ENCODE measurements at regions not wholly inside any gene's neighbourhood (a gene's known extent, or its start where the extent isn't known, plus 50 kb on each side); places are given as distances from the start of the nearest gene placed in this dataset.

DNA sequence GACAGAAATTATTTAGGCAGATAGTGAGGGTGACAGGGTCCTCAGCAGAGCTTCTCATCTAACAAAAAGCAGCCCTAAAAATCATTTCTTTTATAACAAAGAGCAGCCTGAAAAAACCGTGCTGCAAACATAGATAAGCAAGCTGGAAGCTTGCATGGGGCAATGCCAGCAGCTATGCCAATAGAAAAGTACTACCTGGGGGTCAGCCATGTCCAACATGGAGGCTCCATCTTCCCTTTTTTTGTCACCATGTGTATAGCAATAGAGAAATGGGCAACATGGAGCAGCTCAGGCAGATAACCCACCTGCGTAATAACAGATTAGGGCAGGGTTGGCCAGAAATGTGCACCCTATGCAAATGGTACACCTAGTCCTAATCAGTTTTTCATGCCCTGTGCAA, 57.4 kb upstream of the IGLL5 start:
- no peak for DNase-seq (ENCODE audit: low read depth)
- CTCF ChIA-PET = interaction anchor here (0.8 to 1.6 kb wide), 5 partner anchors 9 to 298 kb away, joined by 3 to 6 read pairs (median 3); no protein-coding TSS in a partner anchor
- POLR2A ChIA-PET = no interaction called here
- Histone ChIP-seq H3K27me3 (ENCODE audit: control insufficient read depth, insufficient read depth, low read length) (0 out of 2 replicates have a peak, but pooled peaks cover 2% of the 10 kb centered on the region), H3K4me3 (ENCODE audit: low read depth, low read length) (no peak overlapping the region), H3K36me3 (ENCODE audit: control insufficient read depth, insufficient read depth, low read length) (no peaks in the 10 kb centered on the region)
- TF ChIP-seq, protein P1, sequence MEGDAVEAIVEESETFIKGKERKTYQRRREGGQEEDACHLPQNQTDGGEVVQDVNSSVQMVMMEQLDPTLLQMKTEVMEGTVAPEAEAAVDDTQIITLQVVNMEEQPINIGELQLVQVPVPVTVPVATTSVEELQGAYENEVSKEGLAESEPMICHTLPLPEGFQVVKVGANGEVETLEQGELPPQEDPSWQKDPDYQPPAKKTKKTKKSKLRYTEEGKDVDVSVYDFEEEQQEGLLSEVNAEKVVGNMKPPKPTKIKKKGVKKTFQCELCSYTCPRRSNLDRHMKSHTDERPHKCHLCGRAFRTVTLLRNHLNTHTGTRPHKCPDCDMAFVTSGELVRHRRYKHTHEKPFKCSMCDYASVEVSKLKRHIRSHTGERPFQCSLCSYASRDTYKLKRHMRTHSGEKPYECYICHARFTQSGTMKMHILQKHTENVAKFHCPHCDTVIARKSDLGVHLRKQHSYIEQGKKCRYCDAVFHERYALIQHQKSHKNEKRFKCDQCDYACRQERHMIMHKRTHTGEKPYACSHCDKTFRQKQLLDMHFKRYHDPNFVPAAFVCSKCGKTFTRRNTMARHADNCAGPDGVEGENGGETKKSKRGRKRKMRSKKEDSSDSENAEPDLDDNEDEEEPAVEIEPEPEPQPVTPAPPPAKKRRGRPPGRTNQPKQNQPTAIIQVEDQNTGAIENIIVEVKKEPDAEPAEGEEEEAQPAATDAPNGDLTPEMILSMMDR (IDR thresholded peaks at IDR 0.05; ENCODE audit: insufficient read depth, low read depth, low read length) = no peak

DNA sequence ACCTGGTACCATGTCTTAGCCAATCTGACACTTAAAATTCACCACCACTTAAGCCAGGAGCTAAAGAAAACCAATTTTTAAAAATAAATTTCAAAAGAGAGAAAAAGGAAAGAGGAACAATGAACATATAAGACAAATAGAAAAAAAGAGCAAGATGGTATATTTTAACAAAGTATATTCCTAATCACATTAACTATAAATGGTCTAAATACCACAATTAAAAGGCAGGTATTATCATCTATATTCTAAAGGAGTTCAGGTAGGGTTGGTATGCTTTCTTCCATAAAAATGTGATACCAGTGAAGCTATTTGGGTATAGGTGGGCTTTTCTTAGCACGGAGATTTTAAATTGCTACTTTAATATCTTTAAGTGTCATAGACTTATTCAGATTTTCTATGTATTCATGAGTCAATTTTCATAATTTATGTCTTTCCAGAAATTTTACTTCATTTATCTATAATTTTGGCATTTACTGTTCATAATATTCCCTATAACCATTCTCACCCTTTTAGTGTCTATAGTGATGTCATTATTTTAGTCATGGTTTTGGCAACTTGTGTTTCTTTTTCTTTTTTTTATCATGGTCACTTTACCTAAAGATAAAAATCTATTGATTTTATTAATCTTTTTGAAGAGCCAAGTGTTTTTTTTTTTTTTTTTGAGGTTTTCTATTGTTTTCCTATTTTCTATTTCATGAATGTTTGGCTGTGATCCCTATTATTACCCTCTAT, 56.5 kb upstream of the IGLL5 start:
- Histone ChIP-seq H3K4me3 (ENCODE audit: low read depth, low read length) (no peak overlapping the region), H3K27me3 (ENCODE audit: control insufficient read depth, insufficient read depth, low read length) (0 out of 2 replicates have a peak, but pooled peaks cover 2% of the 10 kb centered on the region), H3K36me3 (ENCODE audit: control insufficient read depth, insufficient read depth, low read length) (no peaks in the 10 kb centered on the region)
- DNase-seq (ENCODE audit: low read depth) = no peak
- TF ChIP-seq, protein P1 (IDR thresholded peaks at IDR 0.05; ENCODE audit: insufficient read depth, low read depth, low read length) = no peak
- ChIA-PET CTCF (interaction anchor here (0.8 to 2.0 kb wide), 5 partner anchors 12 to 297 kb away, joined by 3 to 9 read pairs (median 5); no protein-coding TSS in a partner anchor), POLR2A (no interaction called here)

DNA sequence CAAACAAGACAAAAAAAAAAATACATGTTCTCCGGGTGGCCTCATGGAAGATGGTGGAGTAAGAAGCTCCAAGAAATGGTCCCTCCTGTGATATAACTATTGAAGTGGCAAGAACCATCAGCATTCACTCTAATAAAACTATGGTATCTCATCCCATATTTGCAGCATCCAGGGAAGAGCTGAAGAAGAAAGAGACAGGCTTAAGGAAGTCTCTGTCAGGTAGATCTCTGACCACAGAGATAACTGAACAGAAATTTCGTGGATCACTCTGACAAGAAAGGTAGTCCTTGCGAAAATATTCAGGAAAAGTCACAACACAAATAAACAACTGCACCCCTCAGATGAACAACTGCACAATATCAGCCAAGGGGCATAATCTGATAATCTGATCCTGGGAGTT, 54.6 kb upstream of the IGLL5 start:
- TF ChIP-seq, protein P1 (IDR thresholded peaks at IDR 0.05; ENCODE audit: insufficient read depth, low read depth, low read length) = no peak
- POLR2A ChIA-PET = no interaction called here
- no peaks in the 10 kb centered on the region for H3K36me3 ChIP-seq (ENCODE audit: control insufficient read depth, insufficient read depth, low read length)
- no peak overlapping the region for H3K4me3 ChIP-seq (ENCODE audit: low read depth, low read length)
- CTCF ChIA-PET = interaction anchor here (0.6 kb wide), 1 partner anchor 110 kb away, joined by 3 read pairs; no protein-coding TSS in a partner anchor
- H3K27me3 ChIP-seq (ENCODE audit: control insufficient read depth, insufficient read depth, low read length) = no peaks in the 10 kb centered on the region
- no peak for DNase-seq (ENCODE audit: low read depth)

DNA sequence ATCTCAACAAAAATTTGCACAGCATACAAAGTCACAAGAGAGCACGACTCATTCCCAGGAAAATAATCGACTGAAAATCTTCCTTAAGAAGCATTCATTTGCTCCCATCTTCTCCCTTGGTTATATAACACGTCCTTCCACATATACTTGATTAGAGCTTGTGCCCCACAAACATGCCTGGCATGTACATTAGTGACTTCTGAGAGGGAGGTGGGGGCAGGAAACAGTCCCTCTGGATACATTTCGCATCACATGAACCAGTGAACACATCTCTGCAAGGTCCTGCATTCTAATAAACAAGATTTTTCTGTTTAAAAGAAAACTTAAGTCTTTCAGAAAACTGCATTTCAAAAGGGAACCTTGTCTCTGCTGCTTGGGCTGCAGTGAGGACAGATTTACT, 54.1 kb upstream of the IGLL5 start:
- Histone ChIP-seq H3K27me3 (ENCODE audit: control insufficient read depth, insufficient read depth, low read length) (no peaks in the 10 kb centered on the region), H3K4me3 (ENCODE audit: low read depth, low read length) (no peak overlapping the region), H3K36me3 (ENCODE audit: control insufficient read depth, insufficient read depth, low read length) (no peaks in the 10 kb centered on the region)
- TF ChIP-seq, protein P1 (IDR thresholded peaks at IDR 0.05; ENCODE audit: insufficient read depth, low read depth, low read length) = no peak
- DNase-seq (ENCODE audit: low read depth) = no peak
- POLR2A ChIA-PET = no interaction called here
- CTCF ChIA-PET = interaction anchor here (0.6 kb wide), 1 partner anchor 110 kb away, joined by 3 read pairs; no protein-coding TSS in a partner anchor

DNA sequence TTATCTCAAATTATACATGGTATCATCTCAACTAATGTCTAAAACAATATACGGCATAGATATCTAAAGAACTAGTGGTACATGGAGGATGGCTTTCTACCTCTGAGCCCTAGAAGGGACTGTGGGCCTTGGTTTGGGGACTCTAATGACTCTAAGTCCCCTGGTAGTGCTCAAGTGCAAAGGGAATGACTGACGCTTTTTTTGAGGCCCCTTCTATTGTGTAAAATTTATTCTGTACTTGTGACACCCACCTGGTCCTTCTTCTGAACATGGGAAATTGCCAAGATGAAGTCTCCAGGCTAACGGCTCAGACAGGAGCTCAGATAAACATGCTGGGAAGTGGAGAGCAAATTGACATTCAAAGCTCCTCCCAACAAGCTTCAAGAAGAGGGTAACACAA, 53.4 kb upstream of the IGLL5 start:
- CTCF ChIA-PET = interaction anchor here (0.7 to 1.2 kb wide), 2 partner anchors 15 to 23 kb away, joined by 4 read pairs; no protein-coding TSS in a partner anchor
- TF ChIP-seq, protein P1 (IDR thresholded peaks at IDR 0.05; ENCODE audit: insufficient read depth, low read depth, low read length) = no peak
- H3K4me3 ChIP-seq (ENCODE audit: low read depth, low read length) = no peak overlapping the region
- no peaks in the 10 kb centered on the region for H3K36me3 ChIP-seq (ENCODE audit: control insufficient read depth, insufficient read depth, low read length)
- H3K27me3 ChIP-seq (ENCODE audit: control insufficient read depth, insufficient read depth, low read length) = no peaks in the 10 kb centered on the region
- no peak for DNase-seq (ENCODE audit: low read depth)
- POLR2A ChIA-PET = no interaction called here
